ENCODE measurements at regions not wholly inside any gene's neighbourhood (a gene's known extent, or its start where the extent isn't known, plus 50 kb on each side); places are given as distances from the start of the nearest gene placed in this dataset.

GRCh38 chr18:22018366-22018765 is 151.0 kb upstream of the GATA6 start:
- Histone ChIP-seq H3K27me3 (ENCODE audit: insufficient read depth, low read length) (no peaks in the 10 kb centered on the region), H3K9me2 (ENCODE audit: insufficient read depth) (no peaks in the 10 kb centered on the region), H4K20me1 (ENCODE audit: insufficient read depth) (no peaks in the 10 kb centered on the region), H3K4me3 (replicated peaks in 1 of 2; ENCODE audit: low read depth in 1 of 2, low read length in 2 of 2) (no peak overlapping the region), H3K36me3 (ENCODE audit: control insufficient read depth in 1 of 2, insufficient read depth in 2 of 2, low read length in 2 of 2) (no peaks in the 10 kb centered on the region), H2AFZ (ENCODE audit: low read depth, low read length, poor library complexity, severe bottlenecking) (no peak overlapping the region), H3K4me2 (ENCODE audit: low read length) (no peak overlapping the region), H3K9ac (ENCODE audit: low read length) (no peak overlapping the region), H3K4me1 (ENCODE audit: control insufficient read depth in 1 of 2, insufficient read depth in 2 of 2, low read length in 2 of 2) (no peaks in the 10 kb centered on the region), H3K9me3 (ENCODE audit: control insufficient read depth in 1 of 2, insufficient read depth in 1 of 2, low read depth in 1 of 2, low read length in 2 of 2) (no peaks in the 10 kb centered on the region), H3K79me2 (ENCODE audit: insufficient read depth, low read length) (no peaks in the 10 kb centered on the region), H3K27ac (ENCODE audit: low read depth, low read length) (no peak overlapping the region)
- CTCF ChIA-PET: no interaction called here
- BruUV-seq (replicated peaks): no TSS peak
- DNase-seq (ENCODE audit: low read depth, low spot score) (no peak), ATAC-seq (no peak)
- RAD21 ChIA-PET (ENCODE audit: low non-redundant PET in 1 of 2, low total read pairs in 2 of 2, uncharacterized antibody in 2 of 2, unreplicated experiment in 2 of 2): no interaction called here
- TF ChIP-seq SP1 (IDR thresholded peaks at IDR 0.05; ENCODE audit: low read depth) (no peak), JUND (IDR thresholded peaks at IDR 0.05) (no peak), YY1 (IDR thresholded peaks at IDR 0.05; ENCODE audit: extremely low read depth, insufficient replicate concordance, low read depth, low read length) (no peak), EGR1 (IDR thresholded peaks at IDR 0.05; ENCODE audit: low read depth) (no peak), RAD21 (IDR thresholded peaks at IDR 0.05; ENCODE audit: low read depth) (no peak), EZH2 (IDR thresholded peaks at IDR 0.05) (no peak), SIN3A (IDR thresholded peaks at IDR 0.05; ENCODE audit: low read depth) (no peak), EZH2phosphoT487 (IDR thresholded peaks at IDR 0.05; ENCODE audit: borderline replicate concordance) (no peak), TCF7L2 (IDR thresholded peaks at IDR 0.05; ENCODE audit: borderline replicate concordance, extremely low read depth, insufficient read depth, insufficient read length) (no peak), ZFX (IDR thresholded peaks at IDR 0.05) (no peak), FOSL1 (IDR thresholded peaks at IDR 0.05; ENCODE audit: low read depth) (no peak)
- TF ChIP-seq, protein P1, sequence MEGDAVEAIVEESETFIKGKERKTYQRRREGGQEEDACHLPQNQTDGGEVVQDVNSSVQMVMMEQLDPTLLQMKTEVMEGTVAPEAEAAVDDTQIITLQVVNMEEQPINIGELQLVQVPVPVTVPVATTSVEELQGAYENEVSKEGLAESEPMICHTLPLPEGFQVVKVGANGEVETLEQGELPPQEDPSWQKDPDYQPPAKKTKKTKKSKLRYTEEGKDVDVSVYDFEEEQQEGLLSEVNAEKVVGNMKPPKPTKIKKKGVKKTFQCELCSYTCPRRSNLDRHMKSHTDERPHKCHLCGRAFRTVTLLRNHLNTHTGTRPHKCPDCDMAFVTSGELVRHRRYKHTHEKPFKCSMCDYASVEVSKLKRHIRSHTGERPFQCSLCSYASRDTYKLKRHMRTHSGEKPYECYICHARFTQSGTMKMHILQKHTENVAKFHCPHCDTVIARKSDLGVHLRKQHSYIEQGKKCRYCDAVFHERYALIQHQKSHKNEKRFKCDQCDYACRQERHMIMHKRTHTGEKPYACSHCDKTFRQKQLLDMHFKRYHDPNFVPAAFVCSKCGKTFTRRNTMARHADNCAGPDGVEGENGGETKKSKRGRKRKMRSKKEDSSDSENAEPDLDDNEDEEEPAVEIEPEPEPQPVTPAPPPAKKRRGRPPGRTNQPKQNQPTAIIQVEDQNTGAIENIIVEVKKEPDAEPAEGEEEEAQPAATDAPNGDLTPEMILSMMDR (IDR thresholded peaks at IDR 0.05 in 2 of 3, conservative IDR thresholded peaks at IDR 0.05 in 1 of 3; ENCODE audit: borderline replicate concordance in 1 of 3, insufficient read depth in 1 of 3, low read depth in 2 of 3, low read length in 2 of 3): no peak
- TF ChIP-seq, protein P2, sequence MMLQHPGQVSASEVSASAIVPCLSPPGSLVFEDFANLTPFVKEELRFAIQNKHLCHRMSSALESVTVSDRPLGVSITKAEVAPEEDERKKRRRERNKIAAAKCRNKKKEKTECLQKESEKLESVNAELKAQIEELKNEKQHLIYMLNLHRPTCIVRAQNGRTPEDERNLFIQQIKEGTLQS (IDR thresholded peaks at IDR 0.05): no peak
- TF ChIP-seq, protein P3, sequence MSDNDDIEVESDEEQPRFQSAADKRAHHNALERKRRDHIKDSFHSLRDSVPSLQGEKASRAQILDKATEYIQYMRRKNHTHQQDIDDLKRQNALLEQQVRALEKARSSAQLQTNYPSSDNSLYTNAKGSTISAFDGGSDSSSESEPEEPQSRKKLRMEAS (IDR thresholded peaks at IDR 0.05): no peak
- POLR2A ChIA-PET: no interaction called here
- intact Hi-C loops (cut with micrococcal nuclease): no loop called here

All from HCT116 (cell line).